Activated T-helper 9 cell treated with anti-CD3 and anti-CD28 coated beads, Interleukin-2, amount 50 U/mL, for 16 hours (primary cell): ENCODE measurements at regions not wholly inside any gene's neighbourhood (a gene's known extent, or its start where the extent isn't known, plus 50 kb on each side); places are given as distances from the start of the nearest gene placed in this dataset.

ENCODE experiments used
- DNase-seq: peaks from one replicate; pipeline ENCODE4 v3.0.0-alpha.2; 2020; ENCODE audit warnings: low read depth

- DNase-seq = no peak
These were observed 149.7 kb upstream of the GGTLC1 start for GRCh38 chr20:24138196-24138857.

- DNase-seq = no peak
These were observed 148.2 kb upstream of the GGTLC1 start for GRCh38 chr20:24136659-24137246.

- no peak for DNase-seq
These were observed 147.2 kb upstream of the GGTLC1 start for GRCh38 chr20:24135781-24136180.

GRCh38 chr20:24134930-24135329, 146.4 kb upstream of the GGTLC1 start:
- no peak for DNase-seq

DNA sequence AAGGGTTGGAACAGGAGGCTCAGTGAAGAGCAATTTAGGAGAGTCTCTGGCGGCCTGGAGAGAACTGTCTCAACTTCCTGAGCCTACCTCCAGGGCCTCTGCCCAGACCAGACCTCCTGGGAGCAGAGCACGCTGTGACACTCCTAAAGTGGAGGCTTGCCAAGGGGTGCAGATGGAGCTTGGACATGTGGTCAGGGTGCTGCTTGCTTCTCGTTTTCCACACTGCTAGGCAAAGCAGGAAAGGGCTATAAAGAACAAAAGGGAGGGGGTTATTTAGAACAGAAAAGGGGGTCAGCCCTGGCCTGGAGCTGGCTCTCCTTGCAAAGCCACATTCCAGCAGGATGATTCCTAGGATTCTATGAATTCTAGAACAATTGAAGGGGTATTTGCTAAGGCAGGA, 145.7 kb upstream of the GGTLC1 start:
- DNase-seq = no peak

GRCh38 chr20:24132246-24132645, 143.7 kb upstream of the GGTLC1 start:
- DNase-seq = no peak

- no peak for DNase-seq
These were observed 143.1 kb upstream of the GGTLC1 start for GRCh38 chr20:24131684-24132083.

DNA sequence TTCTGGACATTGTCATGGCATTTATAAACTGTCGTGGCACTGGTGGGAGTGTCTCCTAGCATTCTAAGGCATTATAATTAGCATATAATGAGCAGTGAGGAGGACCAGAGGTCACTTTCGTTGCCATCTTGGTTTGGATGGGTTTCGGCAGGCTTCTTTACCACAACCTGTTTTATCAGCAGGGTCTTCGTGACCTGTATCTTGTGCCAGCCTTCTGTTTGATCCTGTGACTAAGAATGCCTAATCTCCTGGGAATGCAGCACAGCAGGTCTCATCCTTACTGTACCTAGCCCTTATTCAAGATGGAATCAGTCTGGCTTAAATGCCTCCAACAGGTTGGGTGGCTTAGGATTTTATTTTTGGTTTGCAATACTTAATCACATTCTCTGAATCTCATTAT, 142.7 kb upstream of the GGTLC1 start:
- no peak for DNase-seq

- no peak for DNase-seq
These were observed 141.1 kb upstream of the GGTLC1 start for GRCh38 chr20:24129641-24130040.

- no peak for DNase-seq
These were observed 136.5 kb upstream of the GGTLC1 start for GRCh38 chr20:24124951-24125650.

- DNase-seq = no peak
These were observed 135.4 kb upstream of the GGTLC1 start for GRCh38 chr20:24124003-24124402.

- no peak for DNase-seq
These were observed 130.0 kb upstream of the GGTLC1 start for GRCh38 chr20:24118441-24119175.

DNA sequence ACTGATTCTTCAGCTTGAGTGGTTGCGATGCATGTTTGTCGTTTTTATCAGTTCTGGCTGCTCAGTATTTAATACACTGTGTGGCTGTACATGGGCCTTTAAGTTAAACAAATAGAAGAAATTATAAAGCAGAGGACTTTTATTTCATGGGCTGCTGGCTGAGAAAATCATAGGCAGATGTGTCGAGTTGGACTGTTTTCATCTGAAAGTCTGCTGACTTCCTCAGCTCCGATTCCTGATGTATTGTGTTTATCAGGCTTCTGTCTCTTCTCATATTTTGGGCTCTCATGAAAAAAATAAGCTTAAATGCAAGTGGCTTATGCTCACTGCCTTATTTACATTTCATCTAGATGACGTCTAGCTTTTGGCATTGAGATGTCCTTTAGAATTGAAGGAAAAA, 129.5 kb upstream of the GGTLC1 start:
- DNase-seq = no peak

GRCh38 chr20:24117383-24117782, 128.8 kb upstream of the GGTLC1 start:
- DNase-seq = no peak

DNA sequence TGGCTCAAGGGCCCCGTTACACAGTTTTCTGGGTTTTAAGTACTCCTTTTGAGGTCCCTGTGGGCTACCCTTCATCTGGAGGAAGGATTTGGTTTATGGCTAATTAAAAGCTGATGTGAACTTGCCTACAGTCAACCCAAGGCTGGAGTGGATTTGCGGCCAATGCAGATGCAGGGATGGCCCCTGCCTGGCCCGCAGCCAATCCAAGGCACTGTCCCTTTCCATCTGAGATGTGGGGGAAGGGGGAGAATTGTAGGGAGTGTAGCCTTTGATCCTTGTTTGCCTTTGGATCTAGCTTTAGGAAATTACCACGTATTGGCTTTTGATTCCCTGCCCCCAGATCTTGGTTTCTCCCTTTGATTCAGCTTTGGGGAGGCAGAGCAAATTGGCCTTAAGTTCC, 128.0 kb upstream of the GGTLC1 start:
- no peak for DNase-seq

DNA sequence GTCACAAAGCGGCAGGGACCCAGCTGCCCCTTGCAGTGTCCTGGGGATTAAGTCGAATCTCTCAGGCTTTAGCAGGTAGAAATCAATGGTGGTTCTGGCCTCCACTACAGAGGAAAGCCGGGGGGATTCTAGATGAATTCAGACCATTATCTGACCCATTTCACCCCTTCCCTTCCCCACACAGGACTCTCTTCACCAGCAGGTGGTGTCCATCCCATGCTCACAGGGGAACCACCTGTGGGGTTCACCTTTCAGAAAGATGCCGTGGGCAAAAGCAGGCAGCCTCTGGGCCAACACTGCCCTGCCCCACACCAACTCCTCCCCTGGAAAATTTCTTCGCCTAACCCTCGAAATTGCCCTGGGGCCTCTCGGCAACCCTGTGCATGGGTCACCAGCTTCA, 123.8 kb upstream of the GGTLC1 start:
- DNase-seq = no peak

DNA sequence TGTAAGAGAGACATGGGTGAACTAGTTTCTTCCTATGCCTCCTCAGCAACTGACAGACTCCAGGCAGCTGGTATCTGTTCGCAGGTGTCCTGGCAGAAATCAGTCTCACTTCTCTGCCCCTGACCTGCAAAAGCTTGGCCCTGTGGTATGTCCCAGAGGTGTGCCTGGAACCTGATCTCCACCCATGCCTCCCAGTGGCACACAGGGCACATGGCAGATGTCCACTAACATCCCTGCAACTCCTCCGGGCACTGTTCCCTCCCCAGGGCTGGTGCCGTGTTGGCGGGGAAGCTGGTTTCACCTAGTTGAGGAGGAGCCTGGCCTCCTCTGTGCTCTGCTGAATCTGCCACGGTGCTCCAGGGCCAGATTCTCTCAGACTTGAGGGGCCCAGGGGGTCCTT, 123.3 kb upstream of the GGTLC1 start:
- DNase-seq = no peak

GRCh38 chr20:24109537-24109936, 121.0 kb upstream of the GGTLC1 start:
- DNase-seq = no peak

GRCh38 chr20:24109008-24109407, 120.4 kb upstream of the GGTLC1 start:
- peak; percentile 21 for DNase-seq

DNA sequence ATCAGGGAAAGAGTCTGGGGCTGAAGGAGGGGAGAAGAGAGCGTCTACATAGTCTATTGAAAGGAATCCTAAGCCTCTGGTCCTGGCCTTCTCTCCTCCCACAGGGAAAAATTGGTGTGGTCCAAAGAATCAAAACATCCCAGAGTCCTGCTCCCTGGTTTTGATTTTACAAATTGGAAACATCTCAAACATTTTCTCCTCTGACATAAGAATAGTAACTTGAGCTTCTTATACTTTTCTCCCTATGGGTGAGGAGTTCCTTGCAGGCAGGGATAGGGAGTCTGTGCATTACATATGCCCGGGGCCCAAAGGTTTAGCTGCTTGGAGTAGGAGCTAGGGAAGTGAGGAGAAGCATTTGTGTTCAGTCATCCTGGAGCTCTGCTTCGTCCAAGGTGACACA, 120.0 kb upstream of the GGTLC1 start:
- DNase-seq = no peak

DNA sequence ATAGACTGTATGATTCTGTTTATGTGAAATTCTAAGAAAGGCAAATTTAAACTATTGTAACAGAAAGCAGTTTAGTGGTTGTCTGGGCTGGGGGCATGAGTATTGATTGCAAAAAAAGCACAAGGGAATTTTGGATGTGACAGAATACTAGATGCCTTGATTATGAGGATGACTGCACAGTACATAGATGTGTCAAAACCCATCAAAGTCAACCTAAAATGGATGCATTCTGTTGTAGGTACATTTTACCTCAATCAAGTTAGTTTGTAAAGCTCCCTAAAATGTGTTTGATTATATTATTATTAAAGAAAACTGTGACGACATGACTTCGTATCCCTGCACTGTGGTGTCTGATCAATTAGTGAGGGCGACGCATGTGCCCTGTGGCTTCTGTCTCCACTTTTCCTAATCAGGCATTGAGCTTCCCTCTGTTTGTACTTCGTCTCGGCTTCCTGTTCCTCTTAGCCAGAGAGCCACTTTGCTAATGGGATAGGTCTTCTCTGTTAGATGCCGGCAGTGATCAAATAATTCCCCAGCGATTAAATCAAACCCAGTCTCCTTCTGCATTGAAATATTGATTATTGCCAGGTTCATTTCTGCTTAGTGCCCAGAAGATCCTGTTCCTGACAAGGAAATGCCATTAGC, 118.3 kb upstream of the GGTLC1 start:
- DNase-seq = no peak

DNA sequence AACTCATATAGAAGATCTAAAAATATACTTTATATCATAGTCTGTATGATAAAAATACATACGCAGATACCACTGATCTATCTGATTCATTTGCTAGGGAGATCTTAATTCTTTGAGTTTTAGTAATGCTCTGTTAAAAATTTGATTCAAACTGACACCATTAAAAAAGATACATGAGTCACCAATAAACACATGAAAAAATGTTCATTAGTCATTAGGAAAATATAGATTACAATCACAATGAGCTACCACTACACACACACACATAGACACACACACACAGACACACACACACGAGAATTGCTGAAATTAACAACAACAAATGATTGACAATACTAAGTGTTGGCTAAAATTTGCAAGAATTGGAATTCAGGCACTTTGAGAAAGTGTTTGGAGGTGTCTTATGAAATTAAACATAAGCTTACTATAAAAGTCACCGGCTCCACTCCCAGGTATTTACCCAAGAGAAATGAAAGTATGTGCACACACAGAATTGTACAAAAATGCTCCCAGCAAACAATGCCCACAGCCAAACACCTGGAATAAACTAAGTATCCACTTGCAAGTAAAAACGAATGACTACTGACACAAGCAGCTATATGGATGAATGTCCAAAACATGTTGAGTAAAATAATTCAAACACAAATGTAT, 117.7 kb upstream of the GGTLC1 start:
- DNase-seq = no peak
